ENCODE measurements at regions not wholly inside any gene's neighbourhood (a gene's known extent, or its start where the extent isn't known, plus 50 kb on each side); places are given as distances from the start of the nearest gene placed in this dataset.

- DNase-seq = no peak
These were observed 203.4 kb upstream of the BMPER start for GRCh38 chr7:33701927-33702326.

- DNase-seq = no peak
These were observed 202.8 kb upstream of the BMPER start for GRCh38 chr7:33702514-33703054.

GRCh38 chr7:33705333-33705833, 200.0 kb upstream of the BMPER start:
- DNase-seq = no peak

GRCh38 chr7:33706186-33706585, 199.2 kb upstream of the BMPER start:
- DNase-seq = no peak

- peak in 1 of 2 donors; percentile 1 for DNase-seq
These were observed 198.6 kb upstream of the BMPER start for GRCh38 chr7:33706771-33707200.

- DNase-seq = peak in 1 of 2 donors; percentile 43
These were observed 197.9 kb upstream of the BMPER start for GRCh38 chr7:33707427-33707826.

- no peak for DNase-seq
These were observed 194.7 kb upstream of the BMPER start for GRCh38 chr7:33710608-33711007.

GRCh38 chr7:33711231-33712019, 193.9 kb upstream of the BMPER start:
- DNase-seq = no peak

GRCh38 chr7:33712020-33712414, 193.3 kb upstream of the BMPER start:
- no peak for DNase-seq

- no peak for DNase-seq
These were observed 191.1 kb upstream of the BMPER start for GRCh38 chr7:33714208-33714607.

- peak in 1 of 2 donors; percentile 2 for DNase-seq
These were observed 188.5 kb upstream of the BMPER start for GRCh38 chr7:33716581-33717477.

GRCh38 chr7:33719059-33719581, 186.2 kb upstream of the BMPER start:
- no peak for DNase-seq

- no peak for DNase-seq
These were observed 185.2 kb upstream of the BMPER start for GRCh38 chr7:33720139-33720538.

- no peak for DNase-seq
These were observed 184.5 kb upstream of the BMPER start for GRCh38 chr7:33720870-33721269.

GRCh38 chr7:33721895-33722294, 183.4 kb upstream of the BMPER start:
- no peak for DNase-seq

- DNase-seq = no peak
These were observed 182.8 kb upstream of the BMPER start for GRCh38 chr7:33722383-33723101.

GRCh38 chr7:33724201-33724600, 181.1 kb upstream of the BMPER start:
- no peak for DNase-seq

- DNase-seq = no peak
These were observed 180.0 kb upstream of the BMPER start for GRCh38 chr7:33725111-33726025.

- DNase-seq = no peak
These were observed 178.8 kb upstream of the BMPER start for GRCh38 chr7:33726582-33726981.

GRCh38 chr7:33727315-33727714, 178.0 kb upstream of the BMPER start:
- DNase-seq = no peak

- DNase-seq = no peak
These were observed 176.3 kb upstream of the BMPER start for GRCh38 chr7:33728873-33729551.
